HEK293 (cell line): ENCODE measurements at regions not wholly inside any gene's neighbourhood (a gene's known extent, or its start where the extent isn't known, plus 50 kb on each side); places are given as distances from the start of the nearest gene placed in this dataset.

Experiments used
- CTCF ChIA-PET: fragments of 350-600 bp; formaldehyde crosslinking; extraction: SDS; loops from one replicate; lab custom pipeline; 2021; ENCODE audit warnings: antibody characterized with exemption; lab: Yijun Ruan, JAX
- POLR2A ChIA-PET: fragments of 300-600 bp; formaldehyde crosslinking; extraction: SDS; loops from one replicate; lab custom pipeline; 2020; ENCODE audit warnings: antibody characterized with exemption, inconsistent platforms; lab: Yijun Ruan, JAX
- H3K27ac ChIP-seq: fragments of 200-500 bp; sonication (Bioruptor generic); 2 replicates; pipeline ENCODE4 v1.5.1; 2014; ENCODE audit warnings: low read depth, low read length, control low read depth, inconsistent platforms; ENCODE audit errors: extremely low read depth
- H3K36me3 ChIP-seq, 2 experiments: fragments of 200-500 bp in 1 of 2; sonication (Bioruptor generic) in 1 of 2; 1 replicate in 1 of 2; 2 replicates in 1 of 2; pipeline ENCODE4 v1.5.1; 2014 to 2017; ENCODE audit warnings: inconsistent platforms in 2 of 2, low read length in 2 of 2; ENCODE audit not compliant: control insufficient read depth in 2 of 2, insufficient read depth in 1 of 2
- H3K4me1 ChIP-seq: fragments of 200-500 bp; sonication (Bioruptor generic); 2 replicates; pipeline ENCODE4 v1.5.1; 2014; ENCODE audit warnings: mild to moderate bottlenecking, low read length, inconsistent platforms; ENCODE audit not compliant: control insufficient read depth, insufficient read depth
- H3K4me3 ChIP-seq: 2 replicates; pipeline ENCODE4 v1.5.1; 2011; ENCODE audit warnings: low read depth, mild to moderate bottlenecking, control low read depth, low read length, moderate library complexity
- H3K9me3 ChIP-seq: fragments of 200-500 bp; sonication (Bioruptor generic); 2 replicates; pipeline ENCODE4 v1.5.1; 2014; ENCODE audit warnings: low read depth, low read length, inconsistent platforms; ENCODE audit not compliant: control insufficient read depth, insufficient read depth
- FEZF1 ChIP-seq: fragments of 450-650 bp; formaldehyde crosslinking; IDR thresholded peaks from 2 replicates; pipeline ENCODE4 v1.5.1; 2016; ENCODE audit warnings: missing biosample characterization, missing genetic modification characterization
- HOXD13 ChIP-seq: sonication (generic); formaldehyde crosslinking; IDR thresholded peaks from 2 replicates; pipeline ENCODE4 v1.8.0; 2022; ENCODE audit warnings: missing genetic modification reagents, borderline replicate concordance
- KLF16 ChIP-seq: fragments of 450-650 bp; formaldehyde crosslinking; IDR thresholded peaks from 2 replicates; pipeline ENCODE4 v1.5.1; 2017; ENCODE audit warnings: missing biosample characterization, missing genetic modification characterization
- OVOL3 ChIP-seq: fragments of 450-650 bp; formaldehyde crosslinking; IDR thresholded peaks from 2 replicates; pipeline ENCODE4 v1.5.1; 2016; ENCODE audit warnings: missing biosample characterization, missing genetic modification characterization
- PATZ1 ChIP-seq: fragments of 450-650 bp; formaldehyde crosslinking; IDR thresholded peaks from 2 replicates; pipeline ENCODE4 v1.5.1; 2016; ENCODE audit warnings: missing biosample characterization, missing genetic modification characterization
- PRDM2 ChIP-seq: fragments of 450-650 bp; formaldehyde crosslinking; IDR thresholded peaks from 2 replicates; pipeline ENCODE4 v1.5.1; 2016; ENCODE audit warnings: missing biosample characterization, missing genetic modification characterization, borderline replicate concordance
- RBAK ChIP-seq: fragments of 450-650 bp; formaldehyde crosslinking; IDR thresholded peaks from 2 replicates; pipeline ENCODE4 v1.5.1; 2016; ENCODE audit warnings: missing biosample characterization, missing genetic modification characterization
- ZBTB20 ChIP-seq: fragments of 450-650 bp; formaldehyde crosslinking; IDR thresholded peaks from 2 replicates; pipeline ENCODE4 v1.5.1; 2016; ENCODE audit warnings: missing biosample characterization, missing genetic modification characterization
- ZBTB6 ChIP-seq: fragments of 450-650 bp; formaldehyde crosslinking; IDR thresholded peaks from 2 replicates; pipeline ENCODE4 v1.5.1; 2017; ENCODE audit warnings: missing biosample characterization, missing genetic modification characterization
- ZFP41 ChIP-seq: fragments of 450-650 bp; formaldehyde crosslinking; IDR thresholded peaks from 2 replicates; pipeline ENCODE4 v1.5.1; 2016; ENCODE audit warnings: missing biosample characterization, missing genetic modification characterization, borderline replicate concordance
- ZNF112 ChIP-seq: fragments of 450-650 bp; formaldehyde crosslinking; IDR thresholded peaks from 2 replicates; pipeline ENCODE4 v1.5.0; 2017; ENCODE audit warnings: missing biosample characterization, missing genetic modification characterization
- ZNF184 ChIP-seq: fragments of 450-650 bp; IDR thresholded peaks from 2 replicates; pipeline ENCODE4 v1.5.1; 2018; ENCODE audit warnings: missing biosample characterization, mild to moderate bottlenecking, missing genetic modification characterization
- ZNF19 ChIP-seq: fragments of 450-650 bp; formaldehyde crosslinking; IDR thresholded peaks from 2 replicates; pipeline ENCODE4; 2016; ENCODE audit warnings: missing biosample characterization, missing genetic modification characterization, low read depth
- ZNF266 ChIP-seq: fragments of 450-650 bp; formaldehyde crosslinking; IDR thresholded peaks from 2 replicates; pipeline ENCODE4 v1.5.1; 2016; ENCODE audit warnings: missing biosample characterization, missing genetic modification characterization, low read depth
- ZNF350 ChIP-seq: fragments of 450-650 bp; formaldehyde crosslinking; IDR thresholded peaks from 2 replicates; pipeline ENCODE4 v1.5.0; 2017; ENCODE audit warnings: missing biosample characterization, mild to moderate bottlenecking, missing genetic modification characterization
- ZNF362 ChIP-seq: fragments of 450-650 bp; formaldehyde crosslinking; IDR thresholded peaks from 2 replicates; pipeline ENCODE4 v1.5.1; 2016; ENCODE audit warnings: missing biosample characterization, missing genetic modification characterization
- ZNF513 ChIP-seq: fragments of 450-650 bp; IDR thresholded peaks from 2 replicates; pipeline ENCODE4 v1.5.1; 2018; ENCODE audit warnings: missing biosample characterization, missing genetic modification characterization
- ZNF645 ChIP-seq: fragments of 450-650 bp; formaldehyde crosslinking; IDR thresholded peaks from 2 replicates; pipeline ENCODE4; 2016; ENCODE audit warnings: missing biosample characterization, missing genetic modification characterization
- ZNF776 ChIP-seq: fragments of 450-650 bp; formaldehyde crosslinking; IDR thresholded peaks from 2 replicates; pipeline ENCODE4 v1.5.0; 2017; ENCODE audit warnings: missing biosample characterization, missing genetic modification characterization, borderline replicate concordance
- ZSCAN5A ChIP-seq: fragments of 450-650 bp; formaldehyde crosslinking; IDR thresholded peaks from 2 replicates; pipeline ENCODE4 v1.5.1; 2016; ENCODE audit warnings: missing biosample characterization, missing genetic modification characterization

- TF ChIP-seq OVOL3 (tag by site-specific recombination) (no peak), ZBTB20 (tag by site-specific recombination) (no peak), ZNF513 (tag by site-specific recombination) (no peak)
Observed at GRCh38 chr5:51661646-51662265, 278.5 kb downstream of the ISL1 start (continued).

- no peak overlapping the region for H3K27ac ChIP-seq
- H3K4me3 ChIP-seq, result no peak overlapping the region
- ChIA-PET CTCF (interaction anchor here (1.0 kb wide), 1 partner anchor 73 kb away, joined by 3 read pairs; no protein-coding TSS in a partner anchor), POLR2A (no interaction called here)
- H3K9me3 ChIP-seq, result no peaks in the 10 kb centered on the region
- no peaks in the 10 kb centered on the region; the same call in 1 of the 2 replicates for H3K4me1 ChIP-seq
- no peaks in the 10 kb centered on the region for H3K36me3 ChIP-seq
- no peak for TF ChIP-seq PATZ1 (tag by site-specific recombination)
- no peak for TF ChIP-seq FEZF1 (tag by site-specific recombination)
- no peak for TF ChIP-seq ZNF184 (tag by site-specific recombination)
- TF ChIP-seq ZBTB6 (tag by site-specific recombination), result no peak
- no peak for TF ChIP-seq ZNF645 (tag by site-specific recombination)
- TF ChIP-seq ZNF266 (tag by site-specific recombination), result no peak
- no peak for TF ChIP-seq PRDM2 (tag by site-specific recombination)
- TF ChIP-seq ZNF362 (tag by site-specific recombination), result no peak
- no peak for TF ChIP-seq ZSCAN5A (tag by site-specific recombination)
- TF ChIP-seq ZNF19 (tag by site-specific recombination), result no peak
- TF ChIP-seq ZFP41 (tag by site-specific recombination), result no peak
- TF ChIP-seq RBAK (tag by site-specific recombination), result no peak
- TF ChIP-seq ZNF776, result no peak
- TF ChIP-seq KLF16 (tag by site-specific recombination), result no peak
- no peak for TF ChIP-seq ZNF350 (tag by site-specific recombination)
- TF ChIP-seq ZNF112 (tag by site-specific recombination), result no peak
- no peak for TF ChIP-seq HOXD13 (CRISPR knock-in tag)
Observed at GRCh38 chr5:51664491-51665250, 281.4 kb downstream of the ISL1 start.
